Body of pancreas (tissue), 4 donors: ENCODE measurements at regions not wholly inside any gene's neighbourhood (a gene's known extent, or its start where the extent isn't known, plus 50 kb on each side); places are given as distances from the start of the nearest gene placed in this dataset.

Source experiments
- CTCF ChIP-seq, 7 experiments: fragments of 450-650 bp in 4 of 7; fragments of 200-600 bp in 3 of 7; sonication (generic) in 3 of 7; IDR thresholded peaks; one replicate each; pipeline ENCODE4 v1.5.1; 2016 to 2019; ENCODE audit warnings: antibody characterized with exemption in 7 of 7
- POLR2A ChIP-seq, 3 donors: fragments of 450-650 bp; IDR thresholded peaks; one replicate each; pipeline ENCODE4 v1.6.1; 2016; ENCODE audit warnings: antibody characterized with exemption in 3 of 3, mild to moderate bottlenecking in 2 of 3

GRCh38 chr3:36013425-36013824 lies 366.9 kb upstream of the STAC start:
- TF ChIP-seq CTCF (IDR thresholded peaks at IDR 0.05) (no peak), POLR2A (IDR thresholded peaks at IDR 0.05) (no peak)
